ENCODE measurements at regions not wholly inside any gene's neighbourhood (a gene's known extent, or its start where the extent isn't known, plus 50 kb on each side); places are given as distances from the start of the nearest gene placed in this dataset.

DNA sequence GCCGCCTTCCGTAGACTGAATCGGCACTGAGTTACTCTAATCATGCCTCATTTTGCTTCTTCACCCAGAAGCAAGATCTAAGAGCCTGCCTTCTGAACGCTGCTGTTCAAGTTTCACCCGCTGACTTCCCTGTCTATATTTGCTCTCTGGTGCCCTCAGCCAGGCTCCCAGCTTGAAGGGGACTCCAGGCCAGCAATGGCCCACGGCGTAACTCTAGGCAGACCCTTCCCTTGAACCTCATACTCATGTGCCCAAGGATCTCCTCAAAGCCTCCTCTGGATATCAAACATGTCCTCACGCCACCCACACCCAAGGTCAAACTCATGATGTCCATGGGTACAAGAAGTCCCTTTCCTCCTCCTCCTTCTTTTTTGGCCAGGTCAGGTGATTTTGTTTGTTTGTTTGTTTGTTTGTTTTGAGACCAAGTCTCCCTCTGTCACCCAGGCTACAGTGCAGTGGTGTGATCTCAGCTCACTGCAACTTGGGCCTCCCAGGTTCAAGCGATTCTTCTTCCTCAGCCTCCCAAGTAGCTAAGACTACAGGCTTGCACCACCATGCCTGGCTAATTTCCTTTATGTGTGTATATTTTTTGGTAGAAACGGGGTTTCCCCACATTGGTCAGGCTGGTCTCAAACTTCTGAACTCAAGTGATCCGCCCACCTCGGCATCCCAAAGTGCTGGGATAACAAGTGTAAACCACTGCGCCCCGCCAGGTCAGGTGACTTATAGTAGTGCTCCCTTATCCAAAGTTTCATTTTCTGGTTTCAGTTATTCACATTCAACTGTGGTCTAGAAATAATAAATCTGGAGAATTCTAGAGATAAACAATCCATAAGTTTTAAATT lies 239.0 kb downstream of the SYK start:
- H3K4me3 Mint-ChIP-seq, result no peak overlapping the region
- H3K9me3 Mint-ChIP-seq, result no peaks in the 10 kb centered on the region
- H3K36me3 Mint-ChIP-seq, result no peaks in the 10 kb centered on the region
- peaks cover 24% of the 10 kb centered on the region for H3K27me3 Mint-ChIP-seq
- H3K27ac Mint-ChIP-seq, result peak overlapping the region; percentile 14
- peaks cover 10% of the 10 kb centered on the region for H3K4me1 Mint-ChIP-seq

DNA sequence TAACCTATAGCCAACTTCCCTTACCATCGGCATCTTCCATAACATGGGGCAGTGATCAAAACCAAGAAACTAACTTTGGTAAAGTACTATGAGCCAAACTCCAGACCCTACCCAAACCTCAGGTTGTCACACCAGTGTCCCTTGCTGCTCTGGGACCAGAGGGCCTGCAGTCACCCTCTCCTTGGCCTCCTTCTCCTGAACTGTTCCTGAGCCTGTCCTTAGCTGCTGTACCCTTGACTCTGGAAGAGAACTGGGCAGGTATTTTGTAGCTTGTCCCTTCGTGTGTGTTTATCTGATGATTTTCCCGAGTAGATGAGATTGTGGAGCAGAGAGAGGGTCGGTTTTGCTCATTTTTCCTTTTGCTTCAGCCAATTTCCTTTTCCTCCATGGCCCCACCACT lies 240.4 kb downstream of the SYK start:
- H3K27ac Mint-ChIP-seq, result no peak overlapping the region
- peaks cover 20% of the 10 kb centered on the region for H3K27me3 Mint-ChIP-seq
- H3K4me1 Mint-ChIP-seq, result peaks cover 12% of the 10 kb centered on the region
- no peaks in the 10 kb centered on the region for H3K36me3 Mint-ChIP-seq
- no peak overlapping the region for H3K4me3 Mint-ChIP-seq
- H3K9me3 Mint-ChIP-seq, result no peaks in the 10 kb centered on the region

GRCh38 chr9:91042541-91042940 lies 240.9 kb downstream of the SYK start:
- Mint-ChIP-seq H3K27ac (no peak overlapping the region), H3K36me3 (no peaks in the 10 kb centered on the region), H3K27me3 (peaks cover 17% of the 10 kb centered on the region), H3K4me3 (no peak overlapping the region), H3K4me1 (peaks cover 12% of the 10 kb centered on the region), H3K9me3 (no peaks in the 10 kb centered on the region)

DNA sequence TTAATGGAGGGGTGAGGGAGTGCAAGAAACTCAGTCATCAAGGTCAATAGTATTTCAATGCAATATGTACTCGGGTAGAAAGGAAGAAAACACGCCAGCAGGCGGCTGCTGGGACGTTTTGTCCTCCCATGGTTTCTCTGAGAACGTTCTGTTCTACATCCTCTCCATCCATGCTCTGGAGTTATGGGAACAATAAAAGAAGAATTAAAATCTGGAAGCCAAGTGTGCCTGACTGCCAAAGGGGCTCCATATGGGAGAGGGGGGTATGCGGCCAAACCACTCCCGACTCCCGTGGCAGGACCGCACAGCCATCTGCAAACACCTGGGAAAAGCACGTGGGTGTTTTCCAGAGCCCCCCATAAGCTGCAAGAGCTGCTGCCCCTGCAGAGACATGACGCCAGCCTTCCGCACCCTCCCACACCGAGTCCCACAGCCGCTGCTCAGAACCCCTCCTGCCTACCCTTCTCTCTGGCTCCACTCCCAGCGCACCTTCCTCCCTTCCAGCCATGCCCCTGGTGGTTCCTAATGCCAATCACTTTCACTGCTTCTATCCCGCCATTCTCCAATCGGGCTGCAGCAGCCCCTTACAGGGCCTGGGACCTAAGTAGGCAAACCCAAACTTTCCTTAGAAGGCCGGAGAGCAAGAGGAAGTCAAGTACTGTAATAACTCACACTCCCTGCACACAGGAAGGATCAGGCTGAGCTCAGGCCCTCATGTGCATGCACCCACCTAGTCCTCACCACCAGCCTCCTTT lies 241.6 kb downstream of the SYK start:
- H3K4me1 Mint-ChIP-seq, result peaks cover 15% of the 10 kb centered on the region
- peaks cover 13% of the 10 kb centered on the region for H3K27me3 Mint-ChIP-seq
- no peak overlapping the region for H3K4me3 Mint-ChIP-seq
- peak overlapping the region; percentile 6 for H3K27ac Mint-ChIP-seq
- H3K9me3 Mint-ChIP-seq, result no peaks in the 10 kb centered on the region
- no peaks in the 10 kb centered on the region for H3K36me3 Mint-ChIP-seq

- no peaks in the 10 kb centered on the region for H3K9me3 Mint-ChIP-seq
- no peaks in the 10 kb centered on the region for H3K36me3 Mint-ChIP-seq
- peaks cover 13% of the 10 kb centered on the region for H3K27me3 Mint-ChIP-seq
- no peak overlapping the region for H3K4me3 Mint-ChIP-seq
- H3K4me1 Mint-ChIP-seq, result peaks cover 19% of the 10 kb centered on the region
- no peak overlapping the region for H3K27ac Mint-ChIP-seq
Measured at GRCh38 chr9:91043811-91044175, 242.2 kb downstream of the SYK start.

DNA sequence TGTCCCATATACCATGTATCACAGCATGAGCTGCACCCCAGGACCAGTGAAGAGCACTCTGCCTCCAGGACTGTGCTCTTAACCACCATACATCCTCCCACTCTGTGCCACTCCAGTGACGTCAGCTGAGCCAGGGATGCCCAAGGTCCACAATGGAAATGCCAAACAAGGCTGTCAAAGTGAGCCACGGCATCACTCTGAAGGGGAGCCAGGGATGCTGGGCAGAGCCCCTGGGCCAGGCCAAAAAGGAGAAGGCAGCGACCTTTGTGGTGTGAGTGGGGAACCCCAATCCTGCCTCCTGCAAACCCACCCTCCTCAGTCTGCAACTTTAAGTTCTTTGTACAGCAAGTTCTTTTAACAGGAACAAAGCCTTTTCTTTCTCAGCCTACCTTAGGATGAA lies 242.7 kb downstream of the SYK start:
- peaks cover 19% of the 10 kb centered on the region for H3K4me1 Mint-ChIP-seq

GRCh38 chr9:91045041-91045440 lies 243.4 kb downstream of the SYK start:
- Mint-ChIP-seq H3K36me3 (no peaks in the 10 kb centered on the region), H3K4me1 (peaks cover 19% of the 10 kb centered on the region), H3K27me3 (peaks cover 9% of the 10 kb centered on the region), H3K4me3 (no peak overlapping the region), H3K27ac (no peak overlapping the region), H3K9me3 (no peaks in the 10 kb centered on the region)

More for the DNA sequence above, 242.7 kb downstream of the SYK start:
- Mint-ChIP-seq H3K9me3 (no peaks in the 10 kb centered on the region), H3K4me3 (no peak overlapping the region), H3K36me3 (no peaks in the 10 kb centered on the region), H3K27ac (no peak overlapping the region), H3K27me3 (peaks cover 13% of the 10 kb centered on the region)

DNA sequence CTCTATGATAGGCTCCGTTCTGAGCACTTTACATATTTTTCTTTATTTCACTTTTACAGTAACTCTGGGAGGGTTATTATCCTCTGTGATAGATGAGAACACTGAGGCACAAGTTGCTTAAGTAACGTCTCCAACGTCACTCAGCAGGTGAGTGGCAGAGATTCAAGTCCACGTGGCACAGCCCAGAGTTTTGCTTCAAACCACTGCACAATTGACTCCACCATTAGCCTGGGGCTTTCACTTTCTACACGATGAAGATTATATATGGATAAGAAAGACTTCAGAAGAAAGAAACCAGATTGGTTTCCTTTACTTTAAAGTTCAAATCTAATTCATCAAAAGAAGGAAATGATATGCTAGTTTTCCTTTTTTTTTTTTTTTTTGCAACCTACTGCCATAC lies 245.9 kb downstream of the SYK start:
- Mint-ChIP-seq H3K4me3 (peak overlapping the region; percentile 40), H3K27ac (peak overlapping the region; percentile 73), H3K4me1 (peaks cover 19% of the 10 kb centered on the region), H3K9me3 (no peaks in the 10 kb centered on the region), H3K36me3 (no peaks in the 10 kb centered on the region), H3K27me3 (peaks cover 8% of the 10 kb centered on the region)

- H3K36me3 Mint-ChIP-seq, result no peaks in the 10 kb centered on the region
- H3K27ac Mint-ChIP-seq, result peak overlapping the region; percentile 2
- no peaks in the 10 kb centered on the region for H3K9me3 Mint-ChIP-seq
- peak overlapping the region; percentile 40 for H3K4me3 Mint-ChIP-seq
- H3K27me3 Mint-ChIP-seq, result peaks cover 8% of the 10 kb centered on the region
- peaks cover 19% of the 10 kb centered on the region for H3K4me1 Mint-ChIP-seq
Measured at GRCh38 chr9:91047993-91048607, 246.5 kb downstream of the SYK start.

DNA sequence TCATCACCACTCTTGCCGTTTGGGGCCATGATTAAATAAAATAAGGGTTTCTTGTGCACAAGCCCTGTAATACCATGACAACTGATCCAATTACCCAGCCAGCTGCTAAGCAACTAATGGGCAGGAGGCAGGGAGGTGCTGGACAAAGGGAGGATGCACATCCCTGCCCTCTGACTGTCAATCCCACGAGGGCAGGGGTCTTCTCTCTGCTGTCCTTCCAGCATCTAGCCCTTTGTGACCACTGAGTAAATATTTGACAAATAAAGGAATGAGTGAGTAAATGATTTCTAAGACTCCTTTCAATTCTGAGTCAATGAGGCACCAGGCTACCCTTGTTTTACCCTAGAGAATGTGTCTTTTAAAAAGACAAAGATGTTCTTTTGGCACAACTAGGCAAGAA lies 247.1 kb downstream of the SYK start:
- H3K4me1 Mint-ChIP-seq, result peaks cover 19% of the 10 kb centered on the region
- H3K27ac Mint-ChIP-seq, result peak overlapping the region; percentile 41
- no peak overlapping the region for H3K4me3 Mint-ChIP-seq
- no peaks in the 10 kb centered on the region for H3K9me3 Mint-ChIP-seq
- H3K27me3 Mint-ChIP-seq, result peaks cover 5% of the 10 kb centered on the region
- H3K36me3 Mint-ChIP-seq, result no peaks in the 10 kb centered on the region

GRCh38 chr9:91053824-91054223 lies 252.2 kb downstream of the SYK start:
- Mint-ChIP-seq H3K4me3 (no peak overlapping the region), H3K4me1 (no peaks in the 10 kb centered on the region)

DNA sequence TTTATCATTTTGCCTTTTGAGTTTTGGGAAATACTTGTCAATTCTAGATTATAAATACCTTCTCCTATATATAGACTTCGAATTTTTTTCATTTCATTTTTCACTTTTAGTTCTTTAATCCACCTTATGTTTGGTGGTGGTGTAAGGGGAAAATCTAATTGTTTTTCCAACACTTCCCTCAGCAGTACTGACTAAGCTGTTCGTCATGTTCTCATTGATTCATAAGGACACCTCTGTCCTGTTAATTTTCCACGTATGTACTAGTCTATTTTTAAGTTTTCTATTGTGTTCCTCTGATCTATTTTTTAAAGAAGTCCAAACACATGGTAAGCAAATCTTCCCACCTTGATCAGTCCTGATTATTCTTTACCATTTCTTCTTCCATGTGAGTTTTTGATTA lies 254.2 kb downstream of the SYK start:
- Mint-ChIP-seq H3K27me3 (peaks cover 3% of the 10 kb centered on the region), H3K27ac (no peak overlapping the region), H3K4me3 (no peak overlapping the region), H3K36me3 (no peaks in the 10 kb centered on the region), H3K9me3 (no peaks in the 10 kb centered on the region), H3K4me1 (no peaks in the 10 kb centered on the region)

More at GRCh38 chr9:91053824-91054223, 252.2 kb downstream of the SYK start:
- Mint-ChIP-seq H3K9me3 (no peaks in the 10 kb centered on the region), H3K36me3 (no peaks in the 10 kb centered on the region), H3K27me3 (peaks cover 3% of the 10 kb centered on the region), H3K27ac (no peak overlapping the region)

DNA sequence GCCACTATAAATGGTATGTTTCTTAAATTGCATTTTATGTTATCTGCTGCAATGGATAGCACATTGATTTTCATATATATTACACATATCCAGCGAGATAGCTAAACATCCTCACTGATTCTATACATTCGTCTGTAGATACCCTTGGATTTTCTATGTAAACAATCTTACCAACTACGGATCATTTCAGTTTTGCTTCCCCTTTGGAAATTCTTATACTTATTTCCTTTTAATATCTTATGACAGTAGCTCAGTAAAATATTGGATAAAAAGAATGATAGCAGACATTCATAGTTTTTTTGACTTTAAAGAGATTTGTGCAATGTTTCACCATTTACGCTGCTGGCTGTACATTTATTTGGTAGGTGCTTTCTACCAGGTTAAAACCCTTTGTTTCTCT lies 254.9 kb downstream of the SYK start:
- no peaks in the 10 kb centered on the region for H3K36me3 Mint-ChIP-seq
- no peak overlapping the region for H3K27ac Mint-ChIP-seq
- no peaks in the 10 kb centered on the region for H3K4me1 Mint-ChIP-seq
- H3K4me3 Mint-ChIP-seq, result no peak overlapping the region
- no peaks in the 10 kb centered on the region for H3K9me3 Mint-ChIP-seq
- peaks cover 2% of the 10 kb centered on the region for H3K27me3 Mint-ChIP-seq

DNA sequence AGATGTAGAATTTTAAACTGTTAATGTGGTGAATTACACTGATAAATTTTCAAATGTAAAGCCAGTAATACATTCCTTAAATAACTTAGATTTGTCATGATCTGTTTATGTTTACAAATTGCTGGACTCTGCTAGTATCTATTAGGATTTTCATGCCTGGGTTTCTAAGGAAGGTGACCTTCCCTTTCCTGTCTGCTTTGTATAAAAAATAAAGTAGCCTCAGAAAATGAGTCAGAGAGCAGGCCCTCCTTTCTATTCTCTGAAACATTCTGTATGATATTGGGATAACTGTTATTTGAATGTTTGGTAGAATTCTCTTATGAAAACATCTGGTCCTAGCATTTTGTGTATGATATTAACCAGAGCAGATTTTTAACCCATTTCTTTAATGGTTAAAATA lies 255.3 kb downstream of the SYK start:
- Mint-ChIP-seq H3K27me3 (peaks cover 2% of the 10 kb centered on the region), H3K9me3 (no peaks in the 10 kb centered on the region), H3K4me3 (no peak overlapping the region), H3K4me1 (no peaks in the 10 kb centered on the region), H3K36me3 (no peaks in the 10 kb centered on the region), H3K27ac (no peak overlapping the region)

GRCh38 chr9:91059713-91060112 lies 258.1 kb downstream of the SYK start:
- peaks cover 2% of the 10 kb centered on the region for H3K27me3 Mint-ChIP-seq
- H3K36me3 Mint-ChIP-seq, result no peaks in the 10 kb centered on the region
- H3K27ac Mint-ChIP-seq, result no peak overlapping the region
- no peak overlapping the region for H3K4me3 Mint-ChIP-seq
- no peaks in the 10 kb centered on the region for H3K4me1 Mint-ChIP-seq
- H3K9me3 Mint-ChIP-seq, result no peaks in the 10 kb centered on the region
